MM.1S (cell line): ENCODE measurements at regions not wholly inside any gene's neighbourhood (a gene's known extent, or its start where the extent isn't known, plus 50 kb on each side); places are given as distances from the start of the nearest gene placed in this dataset.

Experiments used
- EZH2 ChIP-seq: fragments of 300-600 bp; sonication (generic); optimal IDR thresholded peaks from 2 replicates; pipeline ENCODE3; 2017; ENCODE audit warnings: low read depth, mild to moderate bottlenecking, antibody characterized with exemption, low read length, mixed read lengths
- TF ChIP-seq, protein P1 (sequence below): fragments of 300-600 bp; sonication (generic); IDR thresholded peaks from 2 replicates; pipeline ENCODE4 v1.5.1; 2016; ENCODE audit warnings: antibody characterized with exemption, low read length, mixed read lengths

DNA sequence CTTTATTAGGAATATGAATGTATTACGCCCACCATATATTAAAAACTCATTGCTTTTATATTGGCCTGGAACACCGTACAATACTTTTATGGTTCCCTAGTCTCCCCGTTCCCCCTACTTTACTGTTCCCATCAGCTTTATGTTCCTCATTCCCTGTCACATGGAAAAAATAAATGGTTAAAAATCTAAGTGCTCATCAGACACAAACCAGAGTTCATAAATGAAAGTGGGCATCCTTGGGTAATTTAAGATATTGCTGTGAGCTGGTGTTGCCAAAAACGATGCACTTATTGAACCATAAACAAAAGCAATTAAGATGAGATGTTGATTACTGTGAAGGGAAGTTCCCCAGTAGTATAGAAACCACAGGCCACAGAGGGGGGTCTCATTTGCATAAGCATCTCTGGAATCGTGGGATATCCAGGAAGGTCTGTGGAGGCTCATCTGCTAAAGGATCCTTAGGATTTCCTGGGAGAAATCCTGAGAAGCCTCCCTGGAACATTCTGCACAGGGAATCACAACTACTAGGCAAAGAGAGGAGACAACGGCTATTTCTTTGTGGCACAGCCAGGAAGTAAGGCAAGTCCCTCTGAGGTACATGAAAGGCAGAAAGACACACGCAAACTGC, 591.4 kb upstream of the CDH11 start:
- TF ChIP-seq, protein P1, sequence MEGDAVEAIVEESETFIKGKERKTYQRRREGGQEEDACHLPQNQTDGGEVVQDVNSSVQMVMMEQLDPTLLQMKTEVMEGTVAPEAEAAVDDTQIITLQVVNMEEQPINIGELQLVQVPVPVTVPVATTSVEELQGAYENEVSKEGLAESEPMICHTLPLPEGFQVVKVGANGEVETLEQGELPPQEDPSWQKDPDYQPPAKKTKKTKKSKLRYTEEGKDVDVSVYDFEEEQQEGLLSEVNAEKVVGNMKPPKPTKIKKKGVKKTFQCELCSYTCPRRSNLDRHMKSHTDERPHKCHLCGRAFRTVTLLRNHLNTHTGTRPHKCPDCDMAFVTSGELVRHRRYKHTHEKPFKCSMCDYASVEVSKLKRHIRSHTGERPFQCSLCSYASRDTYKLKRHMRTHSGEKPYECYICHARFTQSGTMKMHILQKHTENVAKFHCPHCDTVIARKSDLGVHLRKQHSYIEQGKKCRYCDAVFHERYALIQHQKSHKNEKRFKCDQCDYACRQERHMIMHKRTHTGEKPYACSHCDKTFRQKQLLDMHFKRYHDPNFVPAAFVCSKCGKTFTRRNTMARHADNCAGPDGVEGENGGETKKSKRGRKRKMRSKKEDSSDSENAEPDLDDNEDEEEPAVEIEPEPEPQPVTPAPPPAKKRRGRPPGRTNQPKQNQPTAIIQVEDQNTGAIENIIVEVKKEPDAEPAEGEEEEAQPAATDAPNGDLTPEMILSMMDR = no peak
- no peak for TF ChIP-seq EZH2
